ENCODE measurements at regions not wholly inside any gene's neighbourhood (a gene's known extent, or its start where the extent isn't known, plus 50 kb on each side); places are given as distances from the start of the nearest gene placed in this dataset.

- DNase-seq (ENCODE audit: low read depth) = no peak
These were observed 183.6 kb upstream of the ADARB2 start for GRCh38 chr10:1920941-1921340.

GRCh38 chr10:1920127-1920526, 182.8 kb upstream of the ADARB2 start:
- DNase-seq (ENCODE audit: low read depth) = no peak

GRCh38 chr10:1911771-1912170, 174.4 kb upstream of the ADARB2 start:
- no peak for DNase-seq (ENCODE audit: low read depth)

- DNase-seq (ENCODE audit: low read depth) = no peak
These were observed 166.7 kb upstream of the ADARB2 start for GRCh38 chr10:1903982-1904381.

GRCh38 chr10:1896153-1896552, 158.8 kb upstream of the ADARB2 start:
- no peak for DNase-seq (ENCODE audit: low read depth)

GRCh38 chr10:1895691-1896090, 158.4 kb upstream of the ADARB2 start:
- DNase-seq (ENCODE audit: low read depth) = no peak

GRCh38 chr10:1894912-1895311, 157.6 kb upstream of the ADARB2 start:
- DNase-seq (ENCODE audit: low read depth) = no peak

GRCh38 chr10:1893941-1894340, 156.6 kb upstream of the ADARB2 start:
- DNase-seq (ENCODE audit: low read depth) = no peak

- no peak for DNase-seq (ENCODE audit: low read depth)
These were observed 148.7 kb upstream of the ADARB2 start for GRCh38 chr10:1886039-1886438.

GRCh38 chr10:1882728-1883127, 145.4 kb upstream of the ADARB2 start:
- DNase-seq (ENCODE audit: low read depth) = no peak

GRCh38 chr10:1882180-1882579, 144.9 kb upstream of the ADARB2 start:
- no peak for DNase-seq (ENCODE audit: low read depth)

GRCh38 chr10:1881636-1882035, 144.3 kb upstream of the ADARB2 start:
- DNase-seq (ENCODE audit: low read depth) = no peak

- DNase-seq (ENCODE audit: low read depth) = no peak
These were observed 137.2 kb upstream of the ADARB2 start for GRCh38 chr10:1874533-1874932.

GRCh38 chr10:1873661-1874315, 136.5 kb upstream of the ADARB2 start:
- DNase-seq (ENCODE audit: low read depth) = no peak

- no peak for DNase-seq (ENCODE audit: low read depth)
These were observed 134.9 kb upstream of the ADARB2 start for GRCh38 chr10:1872151-1872726.

- DNase-seq (ENCODE audit: low read depth) = no peak
These were observed 133.2 kb upstream of the ADARB2 start for GRCh38 chr10:1870491-1870890.

GRCh38 chr10:1869861-1870260, 132.5 kb upstream of the ADARB2 start:
- DNase-seq (ENCODE audit: low read depth) = no peak

GRCh38 chr10:1860351-1860750, 123.0 kb upstream of the ADARB2 start:
- no peak for DNase-seq (ENCODE audit: low read depth)

GRCh38 chr10:1858547-1858946, 121.2 kb upstream of the ADARB2 start:
- DNase-seq (ENCODE audit: low read depth) = no peak

GRCh38 chr10:1858048-1858447, 120.7 kb upstream of the ADARB2 start:
- no peak for DNase-seq (ENCODE audit: low read depth)

GRCh38 chr10:1855911-1856310, 118.6 kb upstream of the ADARB2 start:
- no peak for DNase-seq (ENCODE audit: low read depth)

GRCh38 chr10:1854271-1854670, 116.9 kb upstream of the ADARB2 start:
- DNase-seq (ENCODE audit: low read depth) = no peak

- DNase-seq (ENCODE audit: low read depth) = no peak
These were observed 116.5 kb upstream of the ADARB2 start for GRCh38 chr10:1853801-1854200.
